ENCODE measurements at regions not wholly inside any gene's neighbourhood (a gene's known extent, or its start where the extent isn't known, plus 50 kb on each side); places are given as distances from the start of the nearest gene placed in this dataset. TPM values are rescaled to one million over a fixed set of nuclear protein-coding genes. Genes with fewer than 3 reads are reported as not detected.
"Not testable (repeated sequence)": the region's sequence is repeated elsewhere in the genome, so short reads cannot be mapped to it uniquely, and the experiment has no call there.

GRCh38 chrX:87140800-87141483 lies 376.7 kb upstream of the KLHL4 start:
- no peak for DNase-seq
- Histone ChIP-seq H3K36me3 (ENCODE audit: insufficient read depth, low read length) (no peaks in the 10 kb centered on the region), H3K4me2 (ENCODE audit: low read depth, low read length, poor library complexity, severe bottlenecking) (no peak overlapping the region), H2AFZ (ENCODE audit: low read length) (no peak overlapping the region), H3K9me2 (replicated peaks; ENCODE audit: insufficient read depth, low read length) (no peaks in the 10 kb centered on the region), H3K79me2 (ENCODE audit: low read length) (no peaks in the 10 kb centered on the region), H3K27ac (ENCODE audit: low read length) (no peak overlapping the region), H4K20me1 (ENCODE audit: insufficient read depth, low read depth, low read length) (no peaks in the 10 kb centered on the region), H3K9ac (ENCODE audit: low read length) (no peak overlapping the region), H3K4me3 (ENCODE audit: low read length) (no peak overlapping the region), H3K9me3 (ENCODE audit: low read length) (peaks cover 21% of the 10 kb centered on the region), H3K27me3 (ENCODE audit: low read length) (no peaks in the 10 kb centered on the region), H3K4me1 (ENCODE audit: low read length) (no peaks in the 10 kb centered on the region)

GRCh38 chrX:87160435-87161010 lies 357.1 kb upstream of the KLHL4 start:
- Histone ChIP-seq H3K27me3 (ENCODE audit: low read length) (no peaks in the 10 kb centered on the region), H3K4me2 (ENCODE audit: low read depth, low read length, poor library complexity, severe bottlenecking) (no peak overlapping the region), H3K9me2 (replicated peaks; ENCODE audit: insufficient read depth, low read length) (no peaks in the 10 kb centered on the region), H3K9me3 (ENCODE audit: low read length) (peaks cover 46% of the 10 kb centered on the region), H3K79me2 (ENCODE audit: low read length) (no peaks in the 10 kb centered on the region), H3K36me3 (ENCODE audit: insufficient read depth, low read length) (no peaks in the 10 kb centered on the region), H3K27ac (ENCODE audit: low read length) (no peak overlapping the region), H4K20me1 (ENCODE audit: insufficient read depth, low read depth, low read length) (no peaks in the 10 kb centered on the region), H3K4me1 (ENCODE audit: low read length) (no peaks in the 10 kb centered on the region), H2AFZ (ENCODE audit: low read length) (no peak overlapping the region), H3K9ac (ENCODE audit: low read length) (no peak overlapping the region), H3K4me3 (ENCODE audit: low read length) (no peak overlapping the region)
- DNase-seq, result no peak

GRCh38 chrX:87167841-87168240 lies 349.8 kb upstream of the KLHL4 start:
- Histone ChIP-seq H2AFZ (ENCODE audit: low read length) (no peak overlapping the region), H3K9me3 (ENCODE audit: low read length) (peaks cover 25% of the 10 kb centered on the region), H3K4me3 (ENCODE audit: low read length) (no peak overlapping the region), H3K4me2 (ENCODE audit: low read depth, low read length, poor library complexity, severe bottlenecking) (no peak overlapping the region), H3K4me1 (ENCODE audit: low read length) (no peaks in the 10 kb centered on the region), H3K36me3 (ENCODE audit: insufficient read depth, low read length) (no peaks in the 10 kb centered on the region), H3K27ac (ENCODE audit: low read length) (no peak overlapping the region), H4K20me1 (ENCODE audit: insufficient read depth, low read depth, low read length) (no peaks in the 10 kb centered on the region), H3K79me2 (ENCODE audit: low read length) (no peaks in the 10 kb centered on the region), H3K9me2 (replicated peaks; ENCODE audit: insufficient read depth, low read length) (no peaks in the 10 kb centered on the region), H3K9ac (ENCODE audit: low read length) (no peak overlapping the region), H3K27me3 (ENCODE audit: low read length) (no peaks in the 10 kb centered on the region)
- DNase-seq, result no peak

DNA sequence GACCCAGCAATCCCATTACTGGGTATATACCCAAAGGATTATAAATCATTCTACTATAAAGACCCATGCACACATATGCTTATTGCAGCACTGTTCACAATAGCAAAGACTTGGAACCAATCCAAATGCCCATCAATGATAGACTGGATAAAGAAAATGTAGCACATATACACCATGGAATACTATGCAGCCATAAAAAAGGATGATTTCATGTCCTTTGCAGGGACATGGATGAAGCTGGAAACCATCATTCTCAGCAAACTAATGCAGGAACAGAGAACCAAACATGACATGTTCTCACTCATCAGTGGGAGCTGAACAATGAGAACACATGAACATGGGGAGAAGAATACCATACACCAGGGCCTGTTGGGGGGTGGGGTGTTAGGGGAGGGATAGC lies 339.6 kb upstream of the KLHL4 start:
- not testable (repeated sequence) for H3K4me1 ChIP-seq (ENCODE audit: low read length); H3K4me3 ChIP-seq (ENCODE audit: low read length); H3K36me3 ChIP-seq (ENCODE audit: insufficient read depth, low read length); H2AFZ ChIP-seq (ENCODE audit: low read length); H4K20me1 ChIP-seq (ENCODE audit: insufficient read depth, low read depth, low read length); DNase-seq; H3K27me3 ChIP-seq (ENCODE audit: low read length); H3K27ac ChIP-seq (ENCODE audit: low read length); H3K9me2 ChIP-seq (replicated peaks; ENCODE audit: insufficient read depth, low read length); H3K79me2 ChIP-seq (ENCODE audit: low read length); H3K4me2 ChIP-seq (ENCODE audit: low read depth, low read length, poor library complexity, severe bottlenecking); H3K9ac ChIP-seq (ENCODE audit: low read length)
- peaks cover 14% of the 10 kb centered on the region for H3K9me3 ChIP-seq (ENCODE audit: low read length)

Small RNA genes in the stretch of these regions (small RNA-seq; reads per million reads assigned to genes)
- gene RF00279 (0.36 reads per million), gene Z82210.1 (not detected)

All from Karpas-422 (cell line).